GM12878 (cell line): ENCODE measurements at regions not wholly inside any gene's neighbourhood (a gene's known extent, or its start where the extent isn't known, plus 50 kb on each side); places are given as distances from the start of the nearest gene placed in this dataset.

Source experiments
- CBFB ChIP-seq: IDR thresholded peaks from 2 replicates; pipeline ENCODE4 v1.6.1; 2016; ENCODE audit warnings: antibody characterized with exemption, low read depth
- CHD1 ChIP-seq: IDR thresholded peaks from 2 replicates; pipeline ENCODE4 v1.6.1; 2012; ENCODE audit warnings: low read depth, low read length, improper control_type of control experiment
- POU2F2 ChIP-seq: IDR thresholded peaks from 3 replicates; pipeline ENCODE4 v1.6.1; 2011; ENCODE audit warnings: low read depth, mild to moderate bottlenecking, low read length, borderline replicate concordance
- ZNF217 ChIP-seq: fragments of 450-650 bp; IDR thresholded peaks from 2 replicates; pipeline ENCODE4 v1.6.1; 2017; ENCODE audit warnings: antibody characterized with exemption, mild to moderate bottlenecking
- ZNF687 ChIP-seq: fragments of 450-650 bp; IDR thresholded peaks from 2 replicates; pipeline ENCODE4 v1.6.1; 2017; ENCODE audit warnings: mild to moderate bottlenecking, moderate library complexity
- TF ChIP-seq, protein P1 (sequence below): fragments of 450-650 bp; IDR thresholded peaks from 2 replicates; pipeline ENCODE4 v1.6.1; 2017; ENCODE audit warnings: mild to moderate bottlenecking, moderate library complexity
- TF ChIP-seq, protein P2 (sequence below): fragments of 150-350 bp; IDR thresholded peaks from 2 replicates; pipeline ENCODE4 v1.6.1; 2016; ENCODE audit warnings: low read depth, low read length

- TF ChIP-seq, protein P1, sequence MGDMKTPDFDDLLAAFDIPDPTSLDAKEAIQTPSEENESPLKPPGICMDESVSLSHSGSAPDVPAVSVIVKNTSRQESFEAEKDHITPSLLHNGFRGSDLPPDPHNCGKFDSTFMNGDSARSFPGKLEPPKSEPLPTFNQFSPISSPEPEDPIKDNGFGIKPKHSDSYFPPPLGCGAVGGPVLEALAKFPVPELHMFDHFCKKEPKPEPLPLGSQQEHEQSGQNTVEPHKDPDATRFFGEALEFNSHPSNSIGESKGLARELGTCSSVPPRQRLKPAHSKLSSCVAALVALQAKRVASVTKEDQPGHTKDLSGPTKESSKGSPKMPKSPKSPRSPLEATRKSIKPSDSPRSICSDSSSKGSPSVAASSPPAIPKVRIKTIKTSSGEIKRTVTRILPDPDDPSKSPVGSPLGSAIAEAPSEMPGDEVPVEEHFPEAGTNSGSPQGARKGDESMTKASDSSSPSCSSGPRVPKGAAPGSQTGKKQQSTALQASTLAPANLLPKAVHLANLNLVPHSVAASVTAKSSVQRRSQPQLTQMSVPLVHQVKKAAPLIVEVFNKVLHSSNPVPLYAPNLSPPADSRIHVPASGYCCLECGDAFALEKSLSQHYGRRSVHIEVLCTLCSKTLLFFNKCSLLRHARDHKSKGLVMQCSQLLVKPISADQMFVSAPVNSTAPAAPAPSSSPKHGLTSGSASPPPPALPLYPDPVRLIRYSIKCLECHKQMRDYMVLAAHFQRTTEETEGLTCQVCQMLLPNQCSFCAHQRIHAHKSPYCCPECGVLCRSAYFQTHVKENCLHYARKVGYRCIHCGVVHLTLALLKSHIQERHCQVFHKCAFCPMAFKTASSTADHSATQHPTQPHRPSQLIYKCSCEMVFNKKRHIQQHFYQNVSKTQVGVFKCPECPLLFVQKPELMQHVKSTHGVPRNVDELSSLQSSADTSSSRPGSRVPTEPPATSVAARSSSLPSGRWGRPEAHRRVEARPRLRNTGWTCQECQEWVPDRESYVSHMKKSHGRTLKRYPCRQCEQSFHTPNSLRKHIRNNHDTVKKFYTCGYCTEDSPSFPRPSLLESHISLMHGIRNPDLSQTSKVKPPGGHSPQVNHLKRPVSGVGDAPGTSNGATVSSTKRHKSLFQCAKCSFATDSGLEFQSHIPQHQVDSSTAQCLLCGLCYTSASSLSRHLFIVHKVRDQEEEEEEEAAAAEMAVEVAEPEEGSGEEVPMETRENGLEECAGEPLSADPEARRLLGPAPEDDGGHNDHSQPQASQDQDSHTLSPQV = no peak
- no peak for TF ChIP-seq CBFB
- TF ChIP-seq, protein P2, sequence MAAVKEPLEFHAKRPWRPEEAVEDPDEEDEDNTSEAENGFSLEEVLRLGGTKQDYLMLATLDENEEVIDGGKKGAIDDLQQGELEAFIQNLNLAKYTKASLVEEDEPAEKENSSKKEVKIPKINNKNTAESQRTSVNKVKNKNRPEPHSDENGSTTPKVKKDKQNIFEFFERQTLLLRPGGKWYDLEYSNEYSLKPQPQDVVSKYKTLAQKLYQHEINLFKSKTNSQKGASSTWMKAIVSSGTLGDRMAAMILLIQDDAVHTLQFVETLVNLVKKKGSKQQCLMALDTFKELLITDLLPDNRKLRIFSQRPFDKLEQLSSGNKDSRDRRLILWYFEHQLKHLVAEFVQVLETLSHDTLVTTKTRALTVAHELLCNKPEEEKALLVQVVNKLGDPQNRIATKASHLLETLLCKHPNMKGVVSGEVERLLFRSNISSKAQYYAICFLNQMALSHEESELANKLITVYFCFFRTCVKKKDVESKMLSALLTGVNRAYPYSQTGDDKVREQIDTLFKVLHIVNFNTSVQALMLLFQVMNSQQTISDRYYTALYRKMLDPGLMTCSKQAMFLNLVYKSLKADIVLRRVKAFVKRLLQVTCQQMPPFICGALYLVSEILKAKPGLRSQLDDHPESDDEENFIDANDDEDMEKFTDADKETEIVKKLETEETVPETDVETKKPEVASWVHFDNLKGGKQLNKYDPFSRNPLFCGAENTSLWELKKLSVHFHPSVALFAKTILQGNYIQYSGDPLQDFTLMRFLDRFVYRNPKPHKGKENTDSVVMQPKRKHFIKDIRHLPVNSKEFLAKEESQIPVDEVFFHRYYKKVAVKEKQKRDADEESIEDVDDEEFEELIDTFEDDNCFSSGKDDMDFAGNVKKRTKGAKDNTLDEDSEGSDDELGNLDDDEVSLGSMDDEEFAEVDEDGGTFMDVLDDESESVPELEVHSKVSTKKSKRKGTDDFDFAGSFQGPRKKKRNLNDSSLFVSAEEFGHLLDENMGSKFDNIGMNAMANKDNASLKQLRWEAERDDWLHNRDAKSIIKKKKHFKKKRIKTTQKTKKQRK = no peak
- TF ChIP-seq ZNF217 = no peak
- TF ChIP-seq CHD1 = no peak
- no peak for TF ChIP-seq POU2F2
- no peak for TF ChIP-seq ZNF687
Observed at GRCh38 chr12:91662021-91662420, 479.4 kb upstream of the DCN start (continued).
